Nephron (organoid): ENCODE measurements at regions not wholly inside any gene's neighbourhood (a gene's known extent, or its start where the extent isn't known, plus 50 kb on each side); places are given as distances from the start of the nearest gene placed in this dataset.

ENCODE experiments used
- H3K27ac Mint-ChIP-seq, 3 experiments: 2 replicates each; pipeline ENCODE4 v1.8.0; 2020; ENCODE audit warnings: mixed read lengths in 3 of 3, mild to moderate bottlenecking in 2 of 3, moderate library complexity in 1 of 3
- H3K27me3 Mint-ChIP-seq: 2 replicates; pipeline ENCODE4 v1.8.0; 2021; ENCODE audit warnings: low read depth, mild to moderate bottlenecking, moderate library complexity, mixed read lengths
- H3K36me3 Mint-ChIP-seq: 2 replicates; pipeline ENCODE4 v1.8.0; 2020; ENCODE audit warnings: low read depth, mixed read lengths
- H3K4me1 Mint-ChIP-seq: 2 replicates; pipeline ENCODE4 v1.8.0; 2020; ENCODE audit warnings: mixed read lengths
- H3K4me3 Mint-ChIP-seq, 3 experiments: 2 replicates each; pipeline ENCODE4 v1.8.0; 2020; ENCODE audit warnings: mild to moderate bottlenecking in 3 of 3, mixed read lengths in 3 of 3, moderate library complexity in 2 of 3
- H3K9me3 Mint-ChIP-seq: 2 replicates; pipeline ENCODE4 v1.8.0; 2020; ENCODE audit warnings: mixed read lengths
- CTCF ChIP-seq, 3 experiments: fragments of 200-600 bp; sonication (generic); IDR thresholded peaks; one replicate each; pipeline ENCODE4 v1.5.0; 2021; ENCODE audit warnings: antibody characterized with exemption in 3 of 3; ENCODE audit not compliant: unreplicated experiment in 3 of 3

DNA sequence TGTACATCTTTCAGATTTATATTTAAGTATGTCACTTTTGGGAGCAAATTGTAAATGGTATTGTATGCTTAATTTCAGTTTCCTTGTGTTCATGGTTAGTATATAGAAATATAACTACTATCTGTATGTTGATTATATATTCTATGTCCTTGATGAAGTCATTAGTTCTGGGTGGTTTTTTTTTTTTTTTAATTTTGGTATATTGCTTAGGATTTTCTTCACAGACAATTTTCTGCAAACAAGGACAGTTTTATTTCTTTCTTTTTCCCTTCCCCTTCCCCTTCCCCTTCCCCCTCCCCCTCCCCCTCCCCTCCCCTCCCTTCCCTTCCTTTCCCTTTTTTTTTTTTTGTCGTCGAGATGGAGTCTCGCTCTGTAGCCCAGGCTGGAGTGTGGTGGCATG, 430.0 kb downstream of the TYW1 start:
- no peak overlapping the region for H3K4me3 Mint-ChIP-seq
- peaks cover 11% of the 10 kb centered on the region for H3K27me3 Mint-ChIP-seq
- peaks cover 5% of the 10 kb centered on the region for H3K9me3 Mint-ChIP-seq
- peaks cover 12% of the 10 kb centered on the region for H3K4me1 Mint-ChIP-seq
- no peak overlapping the region for H3K27ac Mint-ChIP-seq
- H3K36me3 Mint-ChIP-seq: no peaks in the 10 kb centered on the region
- no peak for TF ChIP-seq CTCF (IDR thresholded peaks at IDR 0.05; ENCODE audit: unreplicated experiment in 3 of 3)

GRCh38 chr7:67429735-67430134, 433.1 kb downstream of the TYW1 start:
- no peaks in the 10 kb centered on the region for H3K36me3 Mint-ChIP-seq
- TF ChIP-seq CTCF (IDR thresholded peaks at IDR 0.05; ENCODE audit: unreplicated experiment in 3 of 3): no peak
- H3K4me1 Mint-ChIP-seq: peaks cover 8% of the 10 kb centered on the region
- peaks cover 9% of the 10 kb centered on the region for H3K9me3 Mint-ChIP-seq
- no peak overlapping the region for H3K4me3 Mint-ChIP-seq
- H3K27me3 Mint-ChIP-seq: peaks cover 3% of the 10 kb centered on the region
- H3K27ac Mint-ChIP-seq: no peak overlapping the region

DNA sequence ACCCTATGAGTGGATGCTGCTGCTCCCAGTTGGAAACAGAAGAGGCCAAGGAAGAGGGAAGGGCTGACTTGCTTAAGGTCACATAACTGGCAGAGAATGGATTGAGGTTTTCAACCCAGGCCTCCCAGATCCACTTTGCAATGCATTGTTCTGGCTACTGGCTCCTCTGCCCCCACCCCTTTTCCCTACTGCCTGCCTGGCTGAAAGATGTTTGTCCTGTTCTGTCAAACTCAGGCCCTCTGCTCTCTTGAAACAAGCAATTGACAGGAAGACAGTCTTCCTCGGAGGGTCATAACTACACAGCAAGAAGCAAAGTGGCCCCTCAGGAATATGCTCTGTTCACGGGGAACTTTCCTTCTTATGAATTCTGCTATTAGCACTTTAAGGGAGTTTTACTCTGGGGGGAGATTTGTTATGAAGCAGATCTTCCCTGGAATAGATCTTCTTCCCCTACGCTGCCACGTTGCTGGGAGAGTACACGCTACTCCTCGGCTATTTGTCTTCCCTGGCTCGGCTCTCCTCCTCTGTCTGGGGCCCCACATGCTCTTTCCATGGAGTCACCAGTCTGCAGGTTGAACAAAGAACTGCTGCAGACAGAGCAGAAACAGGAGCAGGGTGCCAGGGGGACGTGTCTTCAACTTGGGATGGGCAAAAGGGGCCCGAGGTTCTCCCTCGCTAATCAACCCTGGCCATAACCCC, 436.1 kb downstream of the TYW1 start:
- peaks cover 17% of the 10 kb centered on the region for H3K27me3 Mint-ChIP-seq
- TF ChIP-seq CTCF (IDR thresholded peaks at IDR 0.05; ENCODE audit: unreplicated experiment in 3 of 3): no peak
- H3K4me1 Mint-ChIP-seq: peaks cover 8% of the 10 kb centered on the region
- no peak overlapping the region for H3K4me3 Mint-ChIP-seq
- H3K36me3 Mint-ChIP-seq: no peaks in the 10 kb centered on the region
- peaks cover 9% of the 10 kb centered on the region for H3K9me3 Mint-ChIP-seq
- H3K27ac Mint-ChIP-seq: peak overlapping the region in 2 of 3 experiments; percentile 83 to 87

DNA sequence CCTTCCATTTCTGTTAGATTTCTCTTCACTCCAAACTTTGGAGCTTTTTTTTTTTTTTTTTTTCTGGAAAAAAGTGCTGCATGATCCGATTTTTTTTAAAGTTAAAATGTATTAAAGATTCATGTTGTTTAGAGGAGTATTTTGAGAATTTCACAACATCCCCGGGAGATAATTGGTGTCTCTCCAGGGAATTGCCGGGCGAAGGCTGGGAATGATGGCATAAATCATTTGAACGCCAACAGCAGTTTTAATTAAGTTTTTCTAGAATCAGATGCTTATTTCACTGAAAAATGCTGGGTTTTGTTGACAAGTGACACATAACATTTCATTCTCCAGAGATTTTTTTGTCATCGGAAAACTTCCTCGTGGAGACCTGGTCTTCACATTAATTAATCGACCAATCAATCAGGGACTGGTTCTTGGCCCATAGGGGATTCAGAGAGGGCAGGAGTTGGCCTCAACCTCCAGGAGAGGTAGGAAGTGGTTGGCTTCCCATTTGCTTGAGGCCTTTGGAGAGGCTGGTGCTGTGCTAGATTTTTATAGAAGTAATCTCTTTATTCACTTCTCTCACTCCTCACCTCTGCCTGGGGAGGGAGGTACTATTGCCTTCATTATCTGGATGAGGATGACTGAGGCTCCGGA, 439.4 kb downstream of the TYW1 start:
- Mint-ChIP-seq H3K27me3 (peaks cover 28% of the 10 kb centered on the region), H3K27ac (no peak overlapping the region), H3K9me3 (peaks cover 9% of the 10 kb centered on the region), H3K4me1 (peaks cover 12% of the 10 kb centered on the region), H3K4me3 (no peak overlapping the region), H3K36me3 (no peaks in the 10 kb centered on the region)
- TF ChIP-seq CTCF (IDR thresholded peaks at IDR 0.05; ENCODE audit: unreplicated experiment in 3 of 3): no peak

DNA sequence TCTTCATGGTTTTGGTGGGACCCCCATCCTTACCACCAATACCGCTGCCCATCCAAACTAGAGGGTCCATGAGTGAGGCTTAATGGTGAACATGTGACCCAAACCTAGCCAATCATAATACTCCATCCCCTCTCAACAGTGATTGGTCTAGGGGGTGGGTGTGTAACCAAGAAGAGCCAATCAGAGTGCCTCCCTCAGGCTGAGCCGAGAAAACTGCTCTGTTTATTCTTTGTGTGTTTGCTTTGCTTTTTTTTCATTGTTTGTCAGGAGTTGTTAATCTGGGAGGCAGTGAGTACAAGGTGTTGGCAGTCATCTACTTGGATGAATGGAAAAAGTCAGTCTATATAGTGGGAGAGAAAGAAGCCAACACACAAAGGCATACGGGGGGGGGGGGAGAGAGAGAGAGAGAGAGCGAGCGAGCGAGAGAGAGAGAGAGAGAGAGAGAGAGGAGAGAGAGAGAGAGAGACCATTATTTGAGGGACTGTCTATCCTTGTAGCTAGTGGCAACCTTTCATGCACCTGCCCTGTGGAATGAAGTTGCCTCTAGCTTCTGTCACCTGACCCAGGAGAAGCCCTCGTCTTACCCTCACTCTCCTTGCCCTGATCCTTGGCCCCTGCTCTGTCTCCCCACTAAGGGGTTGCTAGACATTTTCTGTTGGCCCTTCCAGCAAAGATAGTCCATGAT, 441.7 kb downstream of the TYW1 start:
- Mint-ChIP-seq H3K27me3 (peaks cover 32% of the 10 kb centered on the region), H3K9me3 (peaks cover 8% of the 10 kb centered on the region), H3K4me1 (peaks cover 5% of the 10 kb centered on the region), H3K27ac (no peak overlapping the region), H3K4me3 (no peak overlapping the region), H3K36me3 (no peaks in the 10 kb centered on the region)
- no peak for TF ChIP-seq CTCF (IDR thresholded peaks at IDR 0.05; ENCODE audit: unreplicated experiment in 3 of 3)
